ENCODE measurements at regions not wholly inside any gene's neighbourhood (a gene's known extent, or its start where the extent isn't known, plus 50 kb on each side); places are given as distances from the start of the nearest gene placed in this dataset.

DNA sequence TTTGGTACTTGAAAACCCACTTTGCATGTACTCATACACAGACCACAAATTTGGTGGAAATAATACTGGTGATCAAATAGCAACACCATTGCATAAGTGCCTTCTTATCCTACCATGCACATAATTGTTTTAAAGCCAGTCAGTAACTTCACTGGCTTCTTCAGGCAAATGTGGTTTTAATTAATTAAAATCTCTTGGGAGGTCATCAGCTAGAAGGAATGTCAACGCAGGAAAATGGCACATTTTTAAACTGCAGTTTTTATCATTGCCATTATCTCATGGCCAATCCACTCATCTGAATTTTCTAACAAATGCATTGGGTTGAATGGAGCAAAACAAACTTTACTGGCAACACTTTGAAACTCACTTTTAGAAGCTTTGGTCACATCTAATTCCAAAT lies 105.7 kb upstream of the ZPLD1 start:
- TF ChIP-seq, protein P1, sequence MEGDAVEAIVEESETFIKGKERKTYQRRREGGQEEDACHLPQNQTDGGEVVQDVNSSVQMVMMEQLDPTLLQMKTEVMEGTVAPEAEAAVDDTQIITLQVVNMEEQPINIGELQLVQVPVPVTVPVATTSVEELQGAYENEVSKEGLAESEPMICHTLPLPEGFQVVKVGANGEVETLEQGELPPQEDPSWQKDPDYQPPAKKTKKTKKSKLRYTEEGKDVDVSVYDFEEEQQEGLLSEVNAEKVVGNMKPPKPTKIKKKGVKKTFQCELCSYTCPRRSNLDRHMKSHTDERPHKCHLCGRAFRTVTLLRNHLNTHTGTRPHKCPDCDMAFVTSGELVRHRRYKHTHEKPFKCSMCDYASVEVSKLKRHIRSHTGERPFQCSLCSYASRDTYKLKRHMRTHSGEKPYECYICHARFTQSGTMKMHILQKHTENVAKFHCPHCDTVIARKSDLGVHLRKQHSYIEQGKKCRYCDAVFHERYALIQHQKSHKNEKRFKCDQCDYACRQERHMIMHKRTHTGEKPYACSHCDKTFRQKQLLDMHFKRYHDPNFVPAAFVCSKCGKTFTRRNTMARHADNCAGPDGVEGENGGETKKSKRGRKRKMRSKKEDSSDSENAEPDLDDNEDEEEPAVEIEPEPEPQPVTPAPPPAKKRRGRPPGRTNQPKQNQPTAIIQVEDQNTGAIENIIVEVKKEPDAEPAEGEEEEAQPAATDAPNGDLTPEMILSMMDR (IDR thresholded peaks at IDR 0.05; ENCODE audit: low read depth, low read length, missing control alignments): no peak
- H3K4me3 ChIP-seq (ENCODE audit: low read depth, low read length): no peak overlapping the region
- no peak for DNase-seq (ENCODE audit: low read depth)
- in situ Hi-C loops (cut with HindIII; ENCODE audit: low sequenced_read_pairs): no loop called here

DNA sequence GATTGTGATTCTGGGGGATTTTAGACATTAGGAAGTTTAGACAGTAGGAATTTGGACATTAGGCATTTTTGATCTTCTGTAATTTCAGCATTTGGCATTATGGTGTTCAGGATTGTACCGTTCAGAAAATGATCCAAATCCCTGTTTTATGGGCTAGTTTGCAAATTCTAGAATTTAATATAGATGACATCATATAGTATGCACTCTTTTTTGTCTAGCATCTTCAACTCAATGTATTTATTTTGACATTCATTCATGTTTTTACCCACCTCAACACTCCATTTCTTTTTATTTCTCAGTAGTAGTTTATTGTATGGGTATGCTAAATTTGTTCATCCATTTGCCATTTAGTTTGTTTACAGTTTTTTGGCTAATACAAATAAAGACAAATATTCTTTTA lies 105.3 kb upstream of the ZPLD1 start:
- no peak overlapping the region for H3K4me3 ChIP-seq (ENCODE audit: low read depth, low read length)
- TF ChIP-seq, protein P1 (IDR thresholded peaks at IDR 0.05; ENCODE audit: low read depth, low read length, missing control alignments): no peak
- in situ Hi-C loops (cut with HindIII; ENCODE audit: low sequenced_read_pairs): no loop called here
- no peak for DNase-seq (ENCODE audit: low read depth)

DNA sequence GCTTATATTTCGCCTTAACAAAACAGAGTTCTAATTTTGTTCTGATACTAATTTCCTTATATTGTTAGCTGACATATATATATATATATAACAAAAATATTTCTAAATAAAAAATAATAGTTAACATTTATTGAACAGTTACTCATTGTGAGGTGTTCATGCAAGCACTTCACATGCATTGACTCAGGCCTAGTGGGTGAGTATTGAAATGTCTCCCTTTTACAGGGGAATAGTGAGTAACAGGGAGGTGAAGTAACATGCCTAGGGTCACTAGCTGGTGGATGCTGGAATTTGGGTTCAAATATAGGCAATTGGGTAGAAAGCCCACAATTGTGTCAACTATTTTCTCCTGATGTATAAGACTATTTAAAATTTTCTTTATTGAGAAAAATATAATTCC lies 102.6 kb upstream of the ZPLD1 start:
- TF ChIP-seq, protein P1 (IDR thresholded peaks at IDR 0.05; ENCODE audit: low read depth, low read length, missing control alignments): no peak
- in situ Hi-C loops (cut with HindIII; ENCODE audit: low sequenced_read_pairs): no loop called here
- H3K4me3 ChIP-seq (ENCODE audit: low read depth, low read length): no peak overlapping the region
- DNase-seq (ENCODE audit: low read depth): no peak

DNA sequence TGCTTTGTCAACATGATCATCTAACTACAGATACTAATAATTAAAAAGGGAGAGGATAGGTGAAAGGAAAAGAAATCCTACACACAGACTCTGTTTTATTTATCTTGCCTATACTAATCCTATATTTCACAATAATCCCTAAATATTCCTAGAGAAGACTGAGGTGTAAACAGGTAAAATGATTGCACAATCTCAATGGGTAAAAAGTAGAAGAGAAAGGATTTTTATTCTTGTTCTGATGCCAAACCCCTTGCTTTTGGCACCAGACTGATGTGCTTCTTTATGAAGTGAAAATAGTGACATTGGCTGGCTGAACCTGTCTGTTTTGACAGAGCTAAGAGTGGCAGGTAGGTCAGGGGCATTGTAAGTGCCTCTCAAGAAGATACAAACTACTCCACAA lies 101.9 kb upstream of the ZPLD1 start:
- TF ChIP-seq, protein P1 (IDR thresholded peaks at IDR 0.05; ENCODE audit: low read depth, low read length, missing control alignments): no peak
- no peak for DNase-seq (ENCODE audit: low read depth)
- in situ Hi-C loops (cut with HindIII; ENCODE audit: low sequenced_read_pairs): no loop called here
- no peak overlapping the region for H3K4me3 ChIP-seq (ENCODE audit: low read depth, low read length)

DNA sequence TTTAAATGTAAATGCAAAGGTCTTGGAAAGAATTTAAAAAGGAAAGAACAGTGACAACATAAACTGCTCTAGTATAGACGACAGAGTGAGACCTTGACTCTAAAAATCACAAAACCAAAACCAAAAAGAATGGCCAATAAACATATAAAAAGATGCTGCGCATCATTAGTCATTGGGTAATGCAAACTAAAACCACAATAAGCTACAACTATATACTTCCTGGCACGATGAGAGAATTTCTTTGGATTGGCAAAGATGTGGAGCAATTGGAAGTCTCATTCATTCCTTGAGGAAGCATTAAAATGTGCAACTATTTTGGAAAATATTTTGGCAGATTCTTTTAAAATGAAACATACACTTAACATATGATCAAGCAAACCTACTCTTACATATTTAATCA lies 98.7 kb upstream of the ZPLD1 start:
- in situ Hi-C loops (cut with HindIII; ENCODE audit: low sequenced_read_pairs): no loop called here
- no peak for DNase-seq (ENCODE audit: low read depth)
- TF ChIP-seq, protein P1 (IDR thresholded peaks at IDR 0.05; ENCODE audit: low read depth, low read length, missing control alignments): no peak
- no peak overlapping the region for H3K4me3 ChIP-seq (ENCODE audit: low read depth, low read length)

DNA sequence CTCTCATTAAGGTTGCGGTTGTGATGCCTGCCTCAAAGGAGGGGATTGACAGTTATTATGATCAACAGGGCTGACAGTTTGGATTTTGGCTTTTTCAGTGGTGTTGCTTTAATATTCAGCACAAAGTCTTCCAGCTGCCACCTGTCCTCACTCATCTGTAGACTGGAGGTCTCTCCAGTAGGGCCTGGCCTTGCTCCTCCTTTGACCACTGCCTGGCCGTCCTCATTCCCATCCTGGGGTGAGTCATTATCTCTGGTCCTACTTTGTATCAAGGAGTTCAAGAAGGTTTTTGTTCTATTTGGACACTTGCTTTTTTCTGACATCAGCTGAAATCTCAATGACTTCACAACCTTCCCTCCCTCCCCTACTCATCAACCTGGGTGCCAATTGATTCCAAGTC lies 95.1 kb upstream of the ZPLD1 start:
- TF ChIP-seq, protein P1 (IDR thresholded peaks at IDR 0.05; ENCODE audit: low read depth, low read length, missing control alignments): no peak
- in situ Hi-C loops (cut with HindIII; ENCODE audit: low sequenced_read_pairs): no loop called here
- H3K4me3 ChIP-seq (ENCODE audit: low read depth, low read length): no peak overlapping the region
- no peak for DNase-seq (ENCODE audit: low read depth)

DNA sequence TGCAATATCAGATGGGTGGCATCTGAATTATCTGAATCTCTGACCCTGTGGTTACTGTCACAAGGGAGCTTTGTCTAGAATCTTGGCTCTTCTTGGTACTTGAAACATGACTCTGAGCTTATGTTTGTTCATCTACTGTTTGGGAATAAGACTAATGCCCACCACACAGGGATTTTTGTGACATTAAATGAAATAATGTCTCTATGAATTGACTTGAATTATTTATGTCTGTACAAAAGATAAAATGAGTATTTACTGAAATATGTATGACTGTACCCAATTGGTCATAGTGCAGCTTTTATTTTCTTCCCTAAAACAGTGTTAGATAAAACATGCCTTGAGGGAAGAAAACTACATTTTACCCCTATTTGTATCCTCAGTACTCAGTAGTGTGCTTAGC lies 87.9 kb upstream of the ZPLD1 start:
- H3K4me3 ChIP-seq (ENCODE audit: low read depth, low read length): no peak overlapping the region
- in situ Hi-C loops (cut with HindIII; ENCODE audit: low sequenced_read_pairs): no loop called here
- DNase-seq (ENCODE audit: low read depth): no peak
- TF ChIP-seq, protein P1 (IDR thresholded peaks at IDR 0.05; ENCODE audit: low read depth, low read length, missing control alignments): no peak

All from astrocyte of the cerebellum (primary cell).